SK-N-SH treated with all-trans-retinoic acid at 6 μM for 48 hours (cell line): ENCODE measurements at regions not wholly inside any gene's neighbourhood (a gene's known extent, or its start where the extent isn't known, plus 50 kb on each side); places are given as distances from the start of the nearest gene placed in this dataset.

Source experiments
- CREB5 ChIP-seq: fragments of 250-450 bp; sonication (Bioruptor Pico); IDR thresholded peaks from 2 replicates; pipeline ENCODE4 v1.5.1; 2020; ENCODE audit warnings: low read depth, mild to moderate bottlenecking, moderate library complexity
- CSRNP3 ChIP-seq: fragments of 250-450 bp; sonication (Bioruptor Pico); IDR thresholded peaks from 2 replicates; pipeline ENCODE4 v1.5.1; 2021; ENCODE audit warnings: mild to moderate bottlenecking, moderate library complexity
- GLIS3 ChIP-seq: fragments of 250-450 bp; sonication (Bioruptor Pico); IDR thresholded peaks from 2 replicates; pipeline ENCODE4 v1.5.0; 2020; ENCODE audit warnings: mild to moderate bottlenecking, moderate library complexity
- ISL1 ChIP-seq: fragments of 250-450 bp; sonication (Bioruptor Pico); IDR thresholded peaks from 2 replicates; pipeline ENCODE4 v2.1.2; 2022; ENCODE audit warnings: mild to moderate bottlenecking, moderate library complexity
- PATZ1 ChIP-seq: fragments of 250-450 bp; sonication (Bioruptor Pico); IDR thresholded peaks from 2 replicates; pipeline ENCODE4 v1.8.0; 2020; ENCODE audit warnings: mild to moderate bottlenecking, moderate library complexity, borderline replicate concordance
- SNAI2 ChIP-seq: fragments of 250-450 bp; sonication (Bioruptor Pico); IDR thresholded peaks from 2 replicates; pipeline ENCODE4 v1.5.0; 2020; ENCODE audit warnings: mild to moderate bottlenecking, moderate library complexity
- ZFP30 ChIP-seq: fragments of 450-650 bp; formaldehyde crosslinking; IDR thresholded peaks from 2 replicates; pipeline ENCODE4 v1.5.0; 2022; ENCODE audit warnings: mild to moderate bottlenecking, moderate library complexity
- ZNF70 ChIP-seq: fragments of 450-650 bp; formaldehyde crosslinking; IDR thresholded peaks from 2 replicates; pipeline ENCODE4 v1.5.0; 2020; ENCODE audit warnings: mild to moderate bottlenecking, moderate library complexity
- TF ChIP-seq, protein P1 (sequence below): fragments of 250-450 bp; sonication (Bioruptor Pico); IDR thresholded peaks from 2 replicates; pipeline ENCODE4 v1.8.0; 2021; ENCODE audit warnings: low read depth, mild to moderate bottlenecking, moderate library complexity, borderline replicate concordance

DNA sequence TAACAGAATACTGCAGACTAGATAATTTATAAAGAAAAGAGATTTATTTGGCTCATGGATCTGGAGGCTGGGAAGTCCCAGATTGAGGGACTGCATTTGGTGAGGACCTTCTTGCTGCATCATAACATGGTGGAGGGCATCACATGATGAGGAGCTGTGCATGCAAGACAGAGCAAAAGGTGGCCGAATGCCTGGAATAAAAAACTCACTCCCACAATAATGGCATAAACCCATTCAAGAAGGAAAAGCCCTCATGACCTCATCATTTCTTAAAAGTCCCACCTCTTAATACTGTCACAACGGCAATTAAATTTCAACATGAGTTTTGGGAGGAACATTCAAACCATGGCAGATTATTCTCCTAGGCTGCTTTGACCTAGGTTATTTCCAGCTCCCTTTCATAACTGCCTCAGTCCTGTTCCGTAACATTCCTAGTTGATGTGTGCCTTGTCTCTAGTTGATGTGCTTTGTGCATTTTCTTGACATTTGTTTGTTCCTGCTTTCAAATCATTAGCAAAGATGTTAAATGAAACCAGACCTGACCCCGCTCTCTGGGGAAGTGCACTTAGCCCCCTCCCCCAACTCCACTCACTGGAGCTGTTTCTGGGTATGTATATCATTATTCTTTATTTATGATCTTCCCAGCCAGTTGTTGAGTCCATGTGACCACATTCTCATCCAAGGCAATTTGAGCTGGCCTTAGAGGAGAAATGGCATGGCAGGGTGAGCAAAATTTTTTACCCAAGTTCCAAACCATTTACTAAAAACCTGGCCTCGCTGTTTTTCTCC is 148.5 kb downstream of the GDAP2 start:
- no peak for TF ChIP-seq CSRNP3
- no peak for TF ChIP-seq ZFP30 (CRISPR knock-in tag)
- TF ChIP-seq, protein P1, sequence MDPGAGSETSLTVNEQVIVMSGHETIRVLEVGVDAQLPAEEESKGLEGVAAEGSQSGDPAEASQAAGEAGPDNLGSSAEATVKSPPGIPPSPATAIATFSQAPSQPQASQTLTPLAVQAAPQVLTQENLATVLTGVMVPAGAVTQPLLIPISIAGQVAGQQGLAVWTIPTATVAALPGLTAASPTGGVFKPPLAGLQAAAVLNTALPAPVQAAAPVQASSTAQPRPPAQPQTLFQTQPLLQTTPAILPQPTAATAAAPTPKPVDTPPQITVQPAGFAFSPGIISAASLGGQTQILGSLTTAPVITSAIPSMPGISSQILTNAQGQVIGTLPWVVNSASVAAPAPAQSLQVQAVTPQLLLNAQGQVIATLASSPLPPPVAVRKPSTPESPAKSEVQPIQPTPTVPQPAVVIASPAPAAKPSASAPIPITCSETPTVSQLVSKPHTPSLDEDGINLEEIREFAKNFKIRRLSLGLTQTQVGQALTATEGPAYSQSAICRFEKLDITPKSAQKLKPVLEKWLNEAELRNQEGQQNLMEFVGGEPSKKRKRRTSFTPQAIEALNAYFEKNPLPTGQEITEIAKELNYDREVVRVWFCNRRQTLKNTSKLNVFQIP (CRISPR knock-in tag): no peak
- TF ChIP-seq ZNF70: no peak
- no peak for TF ChIP-seq ISL1 (CRISPR knock-in tag)
- no peak for TF ChIP-seq PATZ1
- no peak for TF ChIP-seq SNAI2 (CRISPR knock-in tag)
- no peak for TF ChIP-seq CREB5
- TF ChIP-seq GLIS3 (CRISPR knock-in tag): no peak
